ENCODE measurements at regions not wholly inside any gene's neighbourhood (a gene's known extent, or its start where the extent isn't known, plus 50 kb on each side); places are given as distances from the start of the nearest gene placed in this dataset.
A peak's percentile ranks its signal among the peaks of the same experiment; 100 is the strongest.

DNA sequence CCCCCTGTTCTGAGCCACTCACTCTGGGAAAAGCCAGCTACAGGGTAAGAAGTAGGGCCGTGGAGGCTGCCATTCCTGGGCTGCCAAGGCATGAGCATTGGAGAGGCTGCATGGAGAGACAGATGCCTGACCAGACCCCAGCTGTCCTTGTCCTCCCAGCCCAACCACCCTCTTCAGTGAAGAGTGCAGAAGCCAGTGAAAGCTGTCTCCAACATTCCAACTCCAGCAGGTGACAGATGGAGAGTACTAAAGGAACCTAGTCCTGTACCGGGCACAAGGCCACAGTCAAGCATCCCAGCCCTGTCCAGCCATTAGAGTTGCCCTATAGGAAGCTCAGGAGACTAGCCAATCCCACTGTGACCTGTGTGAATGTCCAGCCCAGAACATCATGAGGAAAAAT is 165.1 kb downstream of the DIRAS2 start:
- no peak overlapping the region for H3K4me3 ChIP-seq (ENCODE audit: low read length in 2 of 2)
- H3K23ac ChIP-seq (ENCODE audit: low read depth, low read length, poor library complexity) = peak overlapping the region; percentile 71
- H2BK120ac ChIP-seq (ENCODE audit: low read depth, low read length) = no peak overlapping the region
- no peak overlapping the region for H4K8ac ChIP-seq (ENCODE audit: low read depth, low read length)
- H3K4me1 ChIP-seq (ENCODE audit: control insufficient read depth in 2 of 2, insufficient read depth in 1 of 2, low read depth in 1 of 2, low read length in 2 of 2) = no peaks in the 10 kb centered on the region
- no peaks in the 10 kb centered on the region for H3K27me3 ChIP-seq (ENCODE audit: control insufficient read depth in 3 of 3, insufficient read depth in 3 of 3, low read depth in 1 of 3, low read length in 3 of 3)
- peak overlapping the region; percentile 86 for H2BK15ac ChIP-seq (ENCODE audit: low read length)
- H3K14ac ChIP-seq (ENCODE audit: low read length) = no peak overlapping the region
- no peak overlapping the region for H3K27ac ChIP-seq (replicated peaks; ENCODE audit: low read length)
- peak overlapping the region; percentile 35 for H3K18ac ChIP-seq (ENCODE audit: low read length)
- H3K4me2 ChIP-seq (ENCODE audit: insufficient read depth, low read length, poor library complexity, severe bottlenecking) = no peak overlapping the region
- H2BK12ac ChIP-seq (ENCODE audit: low read length) = no peak overlapping the region
- no peak overlapping the region for H4K91ac ChIP-seq (ENCODE audit: low read depth, low read length, poor library complexity)
- H2AK5ac ChIP-seq (ENCODE audit: low read depth, low read length) = no peak overlapping the region
- H3K79me1 ChIP-seq (ENCODE audit: low read depth, low read length) = no peaks in the 10 kb centered on the region
- no peak overlapping the region for H3K4ac ChIP-seq (ENCODE audit: low read length)
- DNase-seq (ENCODE audit: low spot score) = no peak
- H3K9me3 ChIP-seq (replicated peaks in 1 of 2; ENCODE audit: control insufficient read depth in 2 of 2, insufficient read depth in 1 of 2, low read depth in 1 of 2, low read length in 2 of 2) = no peaks in the 10 kb centered on the region
- H3K9ac ChIP-seq (ENCODE audit: low read depth, low read length, poor library complexity) = no peak overlapping the region
- no CpG with 5 or more reads among the region's 2 CpGs for WGBS, 2 donors (ENCODE audit: extremely low coverage in 2 of 2, insufficient read length in 2 of 2, insufficient replicate concordance in 1 of 2)
- no peak overlapping the region for H2AFZ ChIP-seq (ENCODE audit: low read length)
- H3K36me3 ChIP-seq (replicated peaks in 1 of 2; ENCODE audit: control insufficient read depth in 2 of 2, insufficient read depth in 2 of 2, low read length in 2 of 2) = no peaks in the 10 kb centered on the region
- no peak overlapping the region for H2BK5ac ChIP-seq (ENCODE audit: low read length)

DNA sequence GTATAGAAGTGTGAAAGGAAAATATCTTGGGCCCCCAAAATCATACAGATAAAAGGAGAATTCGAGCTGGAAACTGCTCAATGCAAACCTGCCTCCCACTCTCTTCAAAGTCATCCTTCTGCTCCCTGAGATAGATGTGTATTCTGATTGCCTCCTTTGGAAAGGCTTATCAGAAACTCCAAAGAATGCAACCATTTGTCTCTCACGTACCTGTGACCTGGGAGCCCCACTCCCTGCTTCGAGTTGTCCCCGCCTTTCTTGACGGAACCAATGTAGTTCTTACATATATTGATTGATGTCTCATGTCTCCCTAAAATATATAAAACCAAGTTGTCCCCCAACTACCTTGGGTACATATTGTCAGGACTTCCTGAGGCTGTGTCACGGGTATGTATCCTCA is 163.8 kb downstream of the DIRAS2 start:
- Histone ChIP-seq H2AFZ (ENCODE audit: low read length) (no peak overlapping the region), H3K4me1 (ENCODE audit: control insufficient read depth in 2 of 2, insufficient read depth in 1 of 2, low read depth in 1 of 2, low read length in 2 of 2) (no peaks in the 10 kb centered on the region), H3K27ac (replicated peaks; ENCODE audit: low read length) (no peak overlapping the region), H2BK12ac (ENCODE audit: low read length) (no peak overlapping the region), H4K8ac (ENCODE audit: low read depth, low read length) (no peak overlapping the region), H2BK120ac (ENCODE audit: low read depth, low read length) (no peak overlapping the region), H3K9me3 (replicated peaks in 1 of 2; ENCODE audit: control insufficient read depth in 2 of 2, insufficient read depth in 1 of 2, low read depth in 1 of 2, low read length in 2 of 2) (no peaks in the 10 kb centered on the region), H3K4me3 (ENCODE audit: low read length in 2 of 2) (no peak overlapping the region), H3K9ac (ENCODE audit: low read depth, low read length, poor library complexity) (no peak overlapping the region), H3K4me2 (ENCODE audit: insufficient read depth, low read length, poor library complexity, severe bottlenecking) (no peak overlapping the region), H3K23ac (ENCODE audit: low read depth, low read length, poor library complexity) (no peak overlapping the region), H3K18ac (ENCODE audit: low read length) (no peak overlapping the region), H3K27me3 (ENCODE audit: control insufficient read depth in 3 of 3, insufficient read depth in 3 of 3, low read depth in 1 of 3, low read length in 3 of 3) (no peaks in the 10 kb centered on the region), H3K79me1 (ENCODE audit: low read depth, low read length) (no peaks in the 10 kb centered on the region), H3K4ac (ENCODE audit: low read length) (no peak overlapping the region), H4K91ac (ENCODE audit: low read depth, low read length, poor library complexity) (no peak overlapping the region), H2BK5ac (ENCODE audit: low read length) (no peak overlapping the region), H2AK5ac (ENCODE audit: low read depth, low read length) (no peak overlapping the region), H3K14ac (ENCODE audit: low read length) (no peak overlapping the region), H2BK15ac (ENCODE audit: low read length) (no peak overlapping the region), H3K36me3 (replicated peaks in 1 of 2; ENCODE audit: control insufficient read depth in 2 of 2, insufficient read depth in 2 of 2, low read length in 2 of 2) (no peaks in the 10 kb centered on the region)
- WGBS, 2 donors (ENCODE audit: extremely low coverage in 2 of 2, insufficient read length in 2 of 2, insufficient replicate concordance in 1 of 2) = no CpG with 5 or more reads among the region's 6 CpGs
- no peak for DNase-seq (ENCODE audit: low spot score)

DNA sequence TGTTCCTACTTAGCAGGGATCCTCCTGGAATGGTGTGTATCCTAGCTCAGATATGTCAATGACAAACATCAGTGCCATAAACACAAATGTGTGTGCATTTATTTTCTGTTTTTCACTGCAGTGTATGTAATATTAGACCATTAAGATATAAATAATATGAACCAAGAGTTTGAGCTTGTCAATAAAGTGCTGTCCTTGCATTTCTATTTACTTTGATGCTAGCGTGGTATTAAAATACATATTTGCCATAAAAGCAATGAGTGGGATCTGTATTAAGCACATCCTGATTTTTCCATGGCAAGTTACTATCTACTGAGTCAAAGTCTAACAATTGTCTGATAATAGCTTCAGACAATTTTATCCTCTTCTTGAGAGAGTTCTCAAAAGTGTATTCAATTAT is 157.6 kb downstream of the DIRAS2 start:
- DNase-seq (ENCODE audit: low spot score) = no peak
- WGBS, 2 donors (ENCODE audit: extremely low coverage in 2 of 2, insufficient read length in 2 of 2, insufficient replicate concordance in 1 of 2) = no CpG with 5 or more reads among the region's 1 CpG

DNA sequence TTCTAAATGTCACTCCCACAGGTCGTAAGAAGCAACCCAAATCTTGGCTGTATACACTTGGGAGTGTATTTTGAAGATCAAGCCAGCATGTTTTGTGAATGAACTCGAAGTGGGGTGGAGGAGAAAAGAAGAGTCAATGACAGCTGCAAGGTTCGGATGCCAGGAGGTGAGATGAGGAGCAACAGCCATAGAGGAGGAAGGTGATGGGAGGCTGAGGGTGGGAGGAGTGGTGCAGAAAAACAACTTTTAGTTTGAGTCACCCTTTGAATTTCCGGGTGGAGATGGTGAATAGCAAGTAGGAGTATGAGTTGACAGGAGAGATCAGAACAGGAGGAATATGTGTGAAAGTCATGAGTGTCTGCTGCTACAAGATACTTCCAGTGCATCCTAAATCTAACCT is 153.6 kb downstream of the DIRAS2 start:
- H3K4ac ChIP-seq (ENCODE audit: low read length) = no peak overlapping the region
- H3K36me3 ChIP-seq (replicated peaks in 1 of 2; ENCODE audit: control insufficient read depth in 2 of 2, insufficient read depth in 2 of 2, low read length in 2 of 2) = no peaks in the 10 kb centered on the region
- no peak overlapping the region for H2BK120ac ChIP-seq (ENCODE audit: low read depth, low read length)
- no peaks in the 10 kb centered on the region for H3K27me3 ChIP-seq (ENCODE audit: control insufficient read depth in 3 of 3, insufficient read depth in 3 of 3, low read depth in 1 of 3, low read length in 3 of 3)
- H3K4me2 ChIP-seq (ENCODE audit: insufficient read depth, low read length, poor library complexity, severe bottlenecking) = no peak overlapping the region
- H2BK5ac ChIP-seq (ENCODE audit: low read length) = no peak overlapping the region
- DNase-seq (ENCODE audit: low spot score) = no peak
- WGBS, 2 donors (ENCODE audit: extremely low coverage in 2 of 2, insufficient read length in 2 of 2, insufficient replicate concordance in 1 of 2) = no CpG with 5 or more reads among the region's 4 CpGs
- no peaks in the 10 kb centered on the region for H3K4me1 ChIP-seq (ENCODE audit: control insufficient read depth in 2 of 2, insufficient read depth in 1 of 2, low read depth in 1 of 2, low read length in 2 of 2)
- H3K9me3 ChIP-seq (replicated peaks in 1 of 2; ENCODE audit: control insufficient read depth in 2 of 2, insufficient read depth in 1 of 2, low read depth in 1 of 2, low read length in 2 of 2) = peaks cover 0 to 12% of the 10 kb centered on the region in 2 donors
- H4K8ac ChIP-seq (ENCODE audit: low read depth, low read length) = no peak overlapping the region
- H3K14ac ChIP-seq (ENCODE audit: low read length) = no peak overlapping the region
- H2AFZ ChIP-seq (ENCODE audit: low read length) = no peak overlapping the region
- no peak overlapping the region for H3K23ac ChIP-seq (ENCODE audit: low read depth, low read length, poor library complexity)
- no peaks in the 10 kb centered on the region for H3K79me1 ChIP-seq (ENCODE audit: low read depth, low read length)
- no peak overlapping the region for H2BK15ac ChIP-seq (ENCODE audit: low read length)
- no peak overlapping the region for H3K4me3 ChIP-seq (ENCODE audit: low read length in 2 of 2)
- H2AK5ac ChIP-seq (ENCODE audit: low read depth, low read length) = no peak overlapping the region
- no peak overlapping the region for H3K18ac ChIP-seq (ENCODE audit: low read length)
- no peak overlapping the region for H3K27ac ChIP-seq (replicated peaks; ENCODE audit: low read length)
- H3K9ac ChIP-seq (ENCODE audit: low read depth, low read length, poor library complexity) = no peak overlapping the region
- no peak overlapping the region for H2BK12ac ChIP-seq (ENCODE audit: low read length)
- no peak overlapping the region for H4K91ac ChIP-seq (ENCODE audit: low read depth, low read length, poor library complexity)

More for the DNA sequence above, 157.6 kb downstream of the DIRAS2 start:
- H2AFZ ChIP-seq (ENCODE audit: low read length) = no peak overlapping the region
- no peak overlapping the region for H3K14ac ChIP-seq (ENCODE audit: low read length)
- H3K4me3 ChIP-seq (ENCODE audit: low read length in 2 of 2) = no peak overlapping the region
- H4K8ac ChIP-seq (ENCODE audit: low read depth, low read length) = no peak overlapping the region
- H2BK5ac ChIP-seq (ENCODE audit: low read length) = no peak overlapping the region
- no peak overlapping the region for H3K9ac ChIP-seq (ENCODE audit: low read depth, low read length, poor library complexity)
- no peaks in the 10 kb centered on the region for H3K27me3 ChIP-seq (ENCODE audit: control insufficient read depth in 3 of 3, insufficient read depth in 3 of 3, low read depth in 1 of 3, low read length in 3 of 3)
- no peaks in the 10 kb centered on the region for H3K79me1 ChIP-seq (ENCODE audit: low read depth, low read length)
- no peak overlapping the region for H3K18ac ChIP-seq (ENCODE audit: low read length)
- no peak overlapping the region for H2BK12ac ChIP-seq (ENCODE audit: low read length)
- no peak overlapping the region for H3K4me2 ChIP-seq (ENCODE audit: insufficient read depth, low read length, poor library complexity, severe bottlenecking)
- no peaks in the 10 kb centered on the region for H3K4me1 ChIP-seq (ENCODE audit: control insufficient read depth in 2 of 2, insufficient read depth in 1 of 2, low read depth in 1 of 2, low read length in 2 of 2)
- no peaks in the 10 kb centered on the region for H3K36me3 ChIP-seq (replicated peaks in 1 of 2; ENCODE audit: control insufficient read depth in 2 of 2, insufficient read depth in 2 of 2, low read length in 2 of 2)
- no peak overlapping the region for H2AK5ac ChIP-seq (ENCODE audit: low read depth, low read length)
- no peak overlapping the region for H2BK120ac ChIP-seq (ENCODE audit: low read depth, low read length)
- no peak overlapping the region for H3K27ac ChIP-seq (replicated peaks; ENCODE audit: low read length)
- H4K91ac ChIP-seq (ENCODE audit: low read depth, low read length, poor library complexity) = no peak overlapping the region
- H2BK15ac ChIP-seq (ENCODE audit: low read length) = no peak overlapping the region
- H3K9me3 ChIP-seq (replicated peaks in 1 of 2; ENCODE audit: control insufficient read depth in 2 of 2, insufficient read depth in 1 of 2, low read depth in 1 of 2, low read length in 2 of 2) = peaks cover 0 to 10% of the 10 kb centered on the region in 2 donors
- no peak overlapping the region for H3K23ac ChIP-seq (ENCODE audit: low read depth, low read length, poor library complexity)
- no peak overlapping the region for H3K4ac ChIP-seq (ENCODE audit: low read length)

Measured in neuronal stem cell (in vitro differentiated cells).